HAP-1 (cell line): ENCODE measurements at regions not wholly inside any gene's neighbourhood (a gene's known extent, or its start where the extent isn't known, plus 50 kb on each side); places are given as distances from the start of the nearest gene placed in this dataset.

Experiments
- DNase-seq, 2 experiments: peaks; one replicate each; pipeline ENCODE4 v3.0.0-alpha.2; 2016 to 2020; ENCODE audit warnings: low spot score in 2 of 2
- H3K27me3 ChIP-seq: fragments of 250-450 bp; sonication (Bioruptor Pico); 2 replicates; pipeline ENCODE4 v1.5.1; 2020; ENCODE audit warnings: low read depth, mild to moderate bottlenecking, moderate library complexity
- H3K36me3 ChIP-seq: fragments of 250-450 bp; sonication (Bioruptor Pico); replicated peaks from 2 replicates; pipeline ENCODE4 v1.5.1; 2020; ENCODE audit warnings: mild to moderate bottlenecking
- H3K4me1 ChIP-seq: fragments of 250-450 bp; sonication (Bioruptor Pico); 2 replicates; pipeline ENCODE4 v1.5.1; 2020; ENCODE audit warnings: mild to moderate bottlenecking
- H3K4me3 ChIP-seq: fragments of 250-450 bp; sonication (Bioruptor Pico); 2 replicates; pipeline ENCODE4 v1.5.1; 2020; ENCODE audit warnings: mild to moderate bottlenecking, moderate library complexity
- H3K9me3 ChIP-seq: fragments of 250-450 bp; sonication (Bioruptor Pico); 2 replicates; pipeline ENCODE4 v1.5.1; 2020; ENCODE audit warnings: mild to moderate bottlenecking, moderate library complexity
- in situ Hi-C: fragments of 300-500 bp; cut with MboI; formaldehyde crosslinking; loops from 3 replicates; pipeline ENCODE4 v1.14.3; 2020; ENCODE audit warnings: low sequenced_read_pairs, inconsistent platforms, mixed read lengths

DNA sequence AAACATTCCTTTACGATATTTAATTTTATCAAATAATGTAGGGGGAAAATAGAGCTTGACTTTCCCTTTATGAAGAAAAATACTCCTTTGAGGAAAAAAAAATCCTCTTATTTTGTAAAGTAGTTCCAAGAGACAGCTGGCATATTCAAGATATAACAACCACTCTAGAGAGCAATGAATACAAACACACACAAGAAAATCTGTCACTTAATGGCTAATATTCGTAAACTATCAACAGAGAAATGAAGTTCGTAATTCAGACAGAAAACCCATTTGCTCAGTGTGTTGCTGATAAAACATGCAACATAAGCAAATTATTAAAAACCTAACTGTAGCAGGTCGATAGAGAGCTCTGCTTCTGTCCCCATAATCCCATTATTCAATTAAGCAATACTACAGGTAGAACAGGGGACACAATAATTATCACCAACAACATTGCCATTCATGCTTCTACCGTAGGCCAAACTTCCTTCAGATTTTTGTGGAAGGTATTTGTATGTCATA lies 714.4 kb upstream of the MARCKS start:
- H3K36me3 ChIP-seq, result no peaks in the 10 kb centered on the region
- H3K4me3 ChIP-seq, result no peak overlapping the region
- DNase-seq, result no peak
- H3K9me3 ChIP-seq, result no peaks in the 10 kb centered on the region
- in situ Hi-C loops, result no loop called here
- no peaks in the 10 kb centered on the region for H3K4me1 ChIP-seq
- H3K27me3 ChIP-seq, result no peaks in the 10 kb centered on the region

GRCh38 chr6:113143206-113143605 lies 713.9 kb upstream of the MARCKS start:
- DNase-seq, result no peak
- in situ Hi-C loops, result no loop called here

DNA sequence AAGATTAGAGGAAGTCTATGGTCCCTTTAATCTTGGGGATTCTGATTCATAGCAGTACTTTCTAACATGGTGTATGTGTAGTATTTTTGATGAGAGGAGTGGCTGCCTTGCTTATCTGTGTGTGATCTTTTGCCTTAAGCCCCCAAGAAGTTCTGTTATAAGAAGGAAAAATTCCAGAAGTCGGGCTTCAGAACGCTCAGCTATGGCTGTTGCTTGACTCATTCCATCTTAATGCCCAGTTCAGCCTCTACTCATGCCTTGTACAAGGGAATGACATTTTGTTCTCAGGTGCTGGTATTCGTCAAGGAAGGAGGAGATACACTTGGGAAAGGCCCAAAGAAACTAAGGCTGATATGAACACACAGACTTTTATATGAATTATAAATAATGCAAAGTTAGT lies 713.0 kb upstream of the MARCKS start:
- in situ Hi-C loops, result no loop called here
- Histone ChIP-seq H3K36me3 (no peaks in the 10 kb centered on the region), H3K4me3 (no peak overlapping the region), H3K27me3 (no peaks in the 10 kb centered on the region), H3K9me3 (no peaks in the 10 kb centered on the region), H3K4me1 (no peaks in the 10 kb centered on the region)
- DNase-seq, result no peak

More at GRCh38 chr6:113143206-113143605, 713.9 kb upstream of the MARCKS start:
- Histone ChIP-seq H3K36me3 (no peaks in the 10 kb centered on the region), H3K9me3 (no peaks in the 10 kb centered on the region), H3K27me3 (no peaks in the 10 kb centered on the region), H3K4me1 (no peaks in the 10 kb centered on the region), H3K4me3 (no peak overlapping the region)

GRCh38 chr6:113146878-113147277 lies 710.3 kb upstream of the MARCKS start:
- H3K9me3 ChIP-seq, result no peaks in the 10 kb centered on the region
- H3K4me1 ChIP-seq, result no peaks in the 10 kb centered on the region
- no peak for DNase-seq
- no peaks in the 10 kb centered on the region for H3K27me3 ChIP-seq
- H3K36me3 ChIP-seq, result no peaks in the 10 kb centered on the region
- H3K4me3 ChIP-seq, result no peak overlapping the region
- in situ Hi-C loops, result no loop called here

DNA sequence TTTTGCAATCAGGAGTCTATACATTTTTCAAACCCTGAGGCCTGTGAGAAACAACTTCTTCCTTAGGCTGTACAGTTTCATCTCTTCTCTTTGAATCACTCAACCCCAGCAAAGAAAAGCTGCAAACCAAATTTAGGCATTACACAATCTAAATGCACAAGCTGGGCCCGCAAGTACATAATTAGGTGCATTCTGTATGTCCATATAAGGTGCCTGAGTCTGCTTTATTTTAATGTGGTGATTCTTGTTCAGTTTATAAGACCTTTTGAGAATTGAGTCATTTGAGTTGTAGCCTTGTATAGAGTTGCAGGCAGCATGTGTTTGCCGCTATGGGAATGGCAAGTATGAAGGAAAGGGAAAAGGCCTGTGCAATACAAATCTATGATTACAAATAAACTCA lies 709.6 kb upstream of the MARCKS start:
- H3K9me3 ChIP-seq, result no peaks in the 10 kb centered on the region
- in situ Hi-C loops, result no loop called here
- DNase-seq, result no peak
- no peak overlapping the region for H3K4me3 ChIP-seq
- H3K27me3 ChIP-seq, result no peaks in the 10 kb centered on the region
- no peaks in the 10 kb centered on the region for H3K36me3 ChIP-seq
- no peaks in the 10 kb centered on the region for H3K4me1 ChIP-seq

DNA sequence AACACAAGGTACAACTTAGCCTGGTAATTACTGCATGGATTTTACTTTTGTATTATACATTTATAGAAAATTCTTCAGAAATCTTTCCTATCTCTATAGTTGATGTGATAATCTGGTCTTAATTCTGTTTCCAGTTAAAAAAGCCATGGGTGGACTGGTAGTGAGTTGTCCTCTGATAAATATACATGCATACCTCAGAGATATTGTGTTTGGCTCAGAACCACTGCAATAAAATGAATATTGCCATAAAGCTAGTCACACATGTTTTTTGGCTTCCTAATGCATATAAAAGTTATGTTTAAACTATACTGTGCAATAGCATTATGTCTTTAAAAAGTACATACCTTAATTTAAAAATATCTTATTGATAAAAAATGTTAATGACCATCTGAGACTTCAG lies 708.6 kb upstream of the MARCKS start:
- Histone ChIP-seq H3K4me1 (no peaks in the 10 kb centered on the region), H3K4me3 (no peak overlapping the region), H3K27me3 (no peaks in the 10 kb centered on the region), H3K9me3 (no peaks in the 10 kb centered on the region), H3K36me3 (no peaks in the 10 kb centered on the region)
- no peak for DNase-seq
- in situ Hi-C loops, result no loop called here

GRCh38 chr6:113149511-113149910 lies 707.6 kb upstream of the MARCKS start:
- H3K27me3 ChIP-seq, result no peaks in the 10 kb centered on the region
- in situ Hi-C loops, result no loop called here
- no peaks in the 10 kb centered on the region for H3K4me1 ChIP-seq
- H3K9me3 ChIP-seq, result no peaks in the 10 kb centered on the region
- H3K36me3 ChIP-seq, result no peaks in the 10 kb centered on the region
- H3K4me3 ChIP-seq, result no peak overlapping the region
- DNase-seq, result no peak

DNA sequence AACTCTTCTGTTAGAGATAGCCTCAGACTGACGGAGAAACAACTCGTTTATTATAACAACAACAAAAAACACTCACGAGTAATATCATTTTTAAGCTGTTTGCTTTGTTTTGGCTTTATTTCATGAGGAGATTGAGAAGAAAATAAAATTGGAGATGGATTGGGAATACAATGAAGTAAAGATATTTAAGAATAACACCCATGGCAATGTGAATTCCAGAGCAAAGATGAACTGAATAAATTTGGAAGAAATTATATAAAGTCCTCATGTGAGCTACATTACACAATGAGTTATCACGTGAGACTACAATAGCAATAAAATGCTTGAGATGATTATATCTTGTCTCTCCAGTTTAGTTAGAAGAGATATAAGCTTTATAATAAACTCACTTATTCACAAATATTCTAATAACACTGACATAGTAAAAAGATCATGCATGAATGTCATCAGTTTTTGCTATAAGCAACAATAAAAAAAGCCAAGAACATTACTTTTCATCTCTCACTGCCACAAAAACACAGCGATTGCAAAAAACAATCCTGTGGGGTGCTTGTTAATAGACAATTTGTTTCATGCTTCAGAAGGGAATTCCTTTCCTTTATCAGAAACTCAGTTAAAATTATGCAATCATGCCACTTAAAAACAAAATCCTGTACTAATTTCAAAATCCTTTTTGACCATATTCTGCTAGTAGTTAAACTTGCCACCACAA lies 696.7 kb upstream of the MARCKS start:
- Histone ChIP-seq H3K4me1 (0 out of 2 replicates have a peak, but pooled peaks cover 2% of the 10 kb centered on the region), H3K36me3 (no peaks in the 10 kb centered on the region), H3K4me3 (no peak overlapping the region), H3K9me3 (no peaks in the 10 kb centered on the region), H3K27me3 (no peaks in the 10 kb centered on the region)
- no peak for DNase-seq
- in situ Hi-C loops, result no loop called here

- Histone ChIP-seq H3K4me3 (no peak overlapping the region), H3K4me1 (0 out of 2 replicates have a peak, but pooled peaks cover 2% of the 10 kb centered on the region), H3K27me3 (no peaks in the 10 kb centered on the region), H3K9me3 (no peaks in the 10 kb centered on the region), H3K36me3 (no peaks in the 10 kb centered on the region)
- in situ Hi-C loops, result no loop called here
- DNase-seq, result peak in 1 of 2 experiments; percentile 41
These were observed 696.2 kb upstream of the MARCKS start for GRCh38 chr6:113161018-113161315.

- in situ Hi-C loops, result no loop called here
- Histone ChIP-seq H3K27me3 (no peaks in the 10 kb centered on the region), H3K4me1 (0 out of 2 replicates have a peak, but pooled peaks cover 2% of the 10 kb centered on the region)
These were observed 694.4 kb upstream of the MARCKS start for GRCh38 chr6:113162739-113163138.

DNA sequence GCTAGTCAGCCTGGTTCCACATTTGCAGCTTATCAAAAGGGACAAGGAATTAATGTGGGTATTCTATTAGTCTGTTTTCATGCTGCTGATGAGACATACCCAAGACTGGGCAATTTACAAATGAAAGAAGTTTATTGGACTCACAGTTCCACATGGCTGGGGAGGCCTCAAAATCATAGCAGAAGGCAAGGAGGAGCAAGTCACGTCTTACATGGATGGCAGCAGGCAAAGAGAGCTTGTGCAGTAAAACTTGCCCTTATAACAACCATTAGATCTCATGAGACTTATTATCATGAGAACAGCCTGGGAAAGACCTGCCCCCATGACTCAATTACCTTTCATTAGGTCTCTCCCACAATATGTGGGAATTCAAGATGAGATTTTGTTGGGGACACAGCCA lies 689.1 kb upstream of the MARCKS start:
- H3K4me1 ChIP-seq, result no peaks in the 10 kb centered on the region
- DNase-seq, result no peak
- in situ Hi-C loops, result no loop called here
- 0 out of 2 replicates have a peak, but pooled peaks cover 4% of the 10 kb centered on the region for H3K9me3 ChIP-seq
- no peaks in the 10 kb centered on the region for H3K36me3 ChIP-seq
- H3K4me3 ChIP-seq, result no peak overlapping the region
- H3K27me3 ChIP-seq, result no peaks in the 10 kb centered on the region

More at GRCh38 chr6:113162739-113163138, 694.4 kb upstream of the MARCKS start:
- Histone ChIP-seq H3K9me3 (no peaks in the 10 kb centered on the region), H3K4me3 (no peak overlapping the region), H3K36me3 (no peaks in the 10 kb centered on the region)
- no peak for DNase-seq

DNA sequence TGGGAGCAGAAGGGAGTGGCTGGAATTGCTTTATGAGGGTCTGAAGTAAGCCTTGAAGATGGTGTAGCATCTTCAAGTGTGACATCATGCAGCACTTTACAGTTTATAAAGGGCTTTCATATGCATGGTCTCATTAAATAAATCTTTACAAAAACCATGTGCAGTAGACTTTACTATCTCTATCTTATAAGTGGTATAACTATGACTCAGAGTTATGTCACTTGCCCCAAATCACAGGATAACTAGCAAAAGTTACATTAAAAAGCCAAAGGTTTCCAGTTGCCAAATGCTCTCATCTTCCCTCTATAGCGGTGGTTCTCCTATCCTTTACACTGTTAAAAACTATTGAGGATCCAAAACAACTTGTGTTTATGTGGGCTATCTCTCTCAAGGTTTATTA lies 687.7 kb upstream of the MARCKS start:
- in situ Hi-C loops, result no loop called here
- H3K27me3 ChIP-seq, result no peaks in the 10 kb centered on the region
- H3K4me1 ChIP-seq, result no peaks in the 10 kb centered on the region
- H3K4me3 ChIP-seq, result no peak overlapping the region
- H3K36me3 ChIP-seq, result no peaks in the 10 kb centered on the region
- H3K9me3 ChIP-seq, result 0 out of 2 replicates have a peak, but pooled peaks cover 4% of the 10 kb centered on the region
- DNase-seq, result no peak

DNA sequence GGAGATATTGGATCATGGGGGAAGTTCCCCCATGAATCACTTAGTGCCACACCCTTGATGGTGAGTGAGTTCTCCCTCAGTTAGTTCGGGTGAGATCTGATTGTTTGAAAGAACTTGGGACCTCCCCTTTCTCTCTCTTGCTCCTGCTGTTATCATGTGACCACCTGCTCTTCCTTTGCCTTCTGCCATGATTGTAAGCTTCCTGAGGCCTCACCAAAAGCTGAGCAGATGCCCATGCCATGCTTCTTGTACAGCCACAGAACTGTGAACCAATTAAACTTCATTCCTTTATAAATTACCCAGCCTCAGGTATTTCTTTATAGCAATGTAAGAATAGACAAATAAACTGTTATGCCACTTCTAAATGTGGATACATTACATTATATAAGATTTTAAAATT lies 686.7 kb upstream of the MARCKS start:
- H3K36me3 ChIP-seq, result no peaks in the 10 kb centered on the region
- no peaks in the 10 kb centered on the region; the same call in 1 of the 2 replicates for H3K4me1 ChIP-seq
- in situ Hi-C loops, result no loop called here
- no peaks in the 10 kb centered on the region for H3K27me3 ChIP-seq
- no peak overlapping the region for H3K4me3 ChIP-seq
- 0 out of 2 replicates have a peak, but pooled peaks cover 4% of the 10 kb centered on the region for H3K9me3 ChIP-seq
- no peak for DNase-seq

DNA sequence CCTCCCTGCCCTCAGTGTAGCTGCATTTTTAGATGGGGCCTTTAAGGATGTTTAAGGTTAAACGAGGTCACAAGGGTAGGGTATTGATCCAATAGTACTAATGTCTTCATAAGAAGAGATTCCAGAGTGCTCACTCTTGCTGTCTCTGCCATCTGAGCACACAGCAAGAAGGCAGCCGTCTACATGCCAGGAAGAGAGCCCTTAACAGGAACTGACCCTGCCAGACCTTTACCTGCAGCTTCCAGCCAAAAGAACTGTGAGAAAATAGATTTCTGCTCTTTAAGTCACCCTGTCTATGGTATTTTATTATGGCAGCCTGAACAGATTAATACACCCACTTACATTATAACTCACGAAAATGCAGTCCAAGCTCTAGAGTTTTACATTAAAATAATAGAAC lies 685.3 kb upstream of the MARCKS start:
- no peaks in the 10 kb centered on the region for H3K27me3 ChIP-seq
- H3K4me1 ChIP-seq, result no peaks in the 10 kb centered on the region; the same call in 1 of the 2 replicates
- DNase-seq, result no peak
- in situ Hi-C loops, result no loop called here
- H3K36me3 ChIP-seq, result no peaks in the 10 kb centered on the region
- no peak overlapping the region for H3K4me3 ChIP-seq
- H3K9me3 ChIP-seq, result 0 out of 2 replicates have a peak, but pooled peaks cover 4% of the 10 kb centered on the region
